ENCODE measurements at regions not wholly inside any gene's neighbourhood (a gene's known extent, or its start where the extent isn't known, plus 50 kb on each side); places are given as distances from the start of the nearest gene placed in this dataset.

DNA sequence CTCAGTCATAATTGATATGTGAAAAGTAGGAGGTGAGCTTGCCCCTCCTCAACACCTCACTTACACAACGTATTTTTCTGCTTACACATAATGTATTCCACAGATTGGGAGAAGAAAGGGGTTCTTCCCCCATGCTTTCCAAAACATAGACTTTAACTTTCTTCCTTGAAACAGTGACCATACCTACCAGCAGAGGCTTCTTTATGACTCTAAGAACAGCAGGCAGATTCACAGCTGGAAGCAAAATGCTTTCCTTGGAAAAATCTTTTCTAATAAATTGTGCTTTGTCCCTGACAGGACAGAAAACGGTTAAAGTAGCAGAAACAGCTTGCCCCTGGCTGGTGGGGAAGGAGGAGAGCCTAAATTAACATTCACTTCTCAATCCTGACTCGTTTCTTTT lies 629.1 kb upstream of the IMPG1 start:
- no peaks in the 10 kb centered on the region for H3K27me3 Mint-ChIP-seq (ENCODE audit: low read depth)
- TF ChIP-seq, protein P1, sequence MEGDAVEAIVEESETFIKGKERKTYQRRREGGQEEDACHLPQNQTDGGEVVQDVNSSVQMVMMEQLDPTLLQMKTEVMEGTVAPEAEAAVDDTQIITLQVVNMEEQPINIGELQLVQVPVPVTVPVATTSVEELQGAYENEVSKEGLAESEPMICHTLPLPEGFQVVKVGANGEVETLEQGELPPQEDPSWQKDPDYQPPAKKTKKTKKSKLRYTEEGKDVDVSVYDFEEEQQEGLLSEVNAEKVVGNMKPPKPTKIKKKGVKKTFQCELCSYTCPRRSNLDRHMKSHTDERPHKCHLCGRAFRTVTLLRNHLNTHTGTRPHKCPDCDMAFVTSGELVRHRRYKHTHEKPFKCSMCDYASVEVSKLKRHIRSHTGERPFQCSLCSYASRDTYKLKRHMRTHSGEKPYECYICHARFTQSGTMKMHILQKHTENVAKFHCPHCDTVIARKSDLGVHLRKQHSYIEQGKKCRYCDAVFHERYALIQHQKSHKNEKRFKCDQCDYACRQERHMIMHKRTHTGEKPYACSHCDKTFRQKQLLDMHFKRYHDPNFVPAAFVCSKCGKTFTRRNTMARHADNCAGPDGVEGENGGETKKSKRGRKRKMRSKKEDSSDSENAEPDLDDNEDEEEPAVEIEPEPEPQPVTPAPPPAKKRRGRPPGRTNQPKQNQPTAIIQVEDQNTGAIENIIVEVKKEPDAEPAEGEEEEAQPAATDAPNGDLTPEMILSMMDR (conservative IDR thresholded peaks at IDR 0.05): no peak
- H3K4me1 Mint-ChIP-seq: no peaks in the 10 kb centered on the region
- no peak overlapping the region for H3K4me3 Mint-ChIP-seq
- no peak for DNase-seq (ENCODE audit: low read depth, low spot score)
- H3K27ac Mint-ChIP-seq (ENCODE audit: unreplicated experiment): no peak overlapping the region
- no peaks in the 10 kb centered on the region for H3K36me3 Mint-ChIP-seq (ENCODE audit: low read depth)
- no peaks in the 10 kb centered on the region for H3K9me3 Mint-ChIP-seq

DNA sequence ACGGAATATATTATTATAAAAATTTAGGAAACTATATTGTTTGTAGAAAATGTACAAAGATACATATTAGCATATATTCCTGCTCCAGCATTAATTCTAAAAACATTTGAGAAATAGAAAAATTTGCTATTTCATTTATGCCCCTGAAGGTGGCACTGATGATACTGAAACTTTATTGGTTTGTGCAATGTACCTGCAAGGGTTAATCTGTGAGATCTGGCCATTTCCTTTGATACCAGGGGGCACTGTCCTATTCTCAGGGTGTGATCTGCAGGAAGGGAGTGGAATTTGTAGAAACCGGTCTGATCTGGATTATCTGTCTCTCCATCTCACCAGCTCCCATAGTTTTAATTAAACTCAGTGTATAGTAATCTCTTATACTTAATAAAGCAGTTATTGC lies 625.1 kb upstream of the IMPG1 start:
- H3K36me3 Mint-ChIP-seq (ENCODE audit: low read depth): no peaks in the 10 kb centered on the region
- no peak for DNase-seq (ENCODE audit: low read depth, low spot score)
- no peaks in the 10 kb centered on the region for H3K4me1 Mint-ChIP-seq

DNA sequence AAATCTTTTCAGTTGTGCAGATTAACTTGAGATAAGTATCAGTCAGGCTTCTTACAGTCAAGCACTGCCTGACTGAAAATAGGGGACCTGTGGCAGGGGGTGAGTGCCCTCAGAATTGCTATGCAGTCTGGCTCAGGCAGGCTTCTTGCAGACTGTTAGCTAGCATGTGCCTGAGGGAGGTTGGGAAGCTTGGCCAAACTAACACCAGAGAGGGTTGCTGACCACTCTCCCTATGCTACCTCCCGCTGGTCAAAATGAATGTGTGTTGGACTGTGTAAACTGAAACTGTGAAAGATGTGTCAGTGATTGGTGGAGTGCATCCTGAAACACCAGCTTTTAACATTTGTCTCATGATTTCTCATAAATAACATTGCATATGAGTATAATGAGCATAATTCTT lies 622.3 kb upstream of the IMPG1 start:
- TF ChIP-seq, protein P1 (conservative IDR thresholded peaks at IDR 0.05): no peak
- Mint-ChIP-seq H3K36me3 (ENCODE audit: low read depth) (no peaks in the 10 kb centered on the region), H3K9me3 (no peaks in the 10 kb centered on the region), H3K27me3 (ENCODE audit: low read depth) (no peaks in the 10 kb centered on the region), H3K4me3 (no peak overlapping the region), H3K4me1 (no peaks in the 10 kb centered on the region), H3K27ac (ENCODE audit: unreplicated experiment) (no peak overlapping the region)
- no peak for DNase-seq (ENCODE audit: low read depth, low spot score)

More for the DNA sequence above, 625.1 kb upstream of the IMPG1 start:
- Mint-ChIP-seq H3K9me3 (no peaks in the 10 kb centered on the region), H3K27ac (ENCODE audit: unreplicated experiment) (no peak overlapping the region), H3K27me3 (ENCODE audit: low read depth) (no peaks in the 10 kb centered on the region), H3K4me3 (no peak overlapping the region)
- TF ChIP-seq, protein P1 (conservative IDR thresholded peaks at IDR 0.05): peak; percentile 44

DNA sequence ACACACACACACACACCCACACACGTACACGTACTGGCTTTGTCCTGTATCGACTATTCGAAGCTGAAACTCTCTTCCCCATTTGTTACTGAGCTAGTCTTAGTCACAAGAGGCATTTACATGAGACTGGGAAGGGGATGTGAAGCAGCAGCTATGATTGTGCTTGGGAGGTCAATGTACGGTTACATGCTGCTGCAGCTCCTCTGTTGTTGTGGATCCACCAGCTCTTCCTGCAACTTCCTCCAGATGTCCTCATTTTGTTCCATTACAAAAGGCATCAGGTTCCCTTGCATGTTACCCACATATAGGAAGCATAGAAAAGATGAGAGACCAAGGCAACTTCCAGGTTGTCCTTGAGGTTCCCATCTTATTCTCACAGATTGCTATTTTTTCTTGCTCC lies 612.4 kb upstream of the IMPG1 start:
- H3K9me3 Mint-ChIP-seq: peaks cover 3% of the 10 kb centered on the region

DNA sequence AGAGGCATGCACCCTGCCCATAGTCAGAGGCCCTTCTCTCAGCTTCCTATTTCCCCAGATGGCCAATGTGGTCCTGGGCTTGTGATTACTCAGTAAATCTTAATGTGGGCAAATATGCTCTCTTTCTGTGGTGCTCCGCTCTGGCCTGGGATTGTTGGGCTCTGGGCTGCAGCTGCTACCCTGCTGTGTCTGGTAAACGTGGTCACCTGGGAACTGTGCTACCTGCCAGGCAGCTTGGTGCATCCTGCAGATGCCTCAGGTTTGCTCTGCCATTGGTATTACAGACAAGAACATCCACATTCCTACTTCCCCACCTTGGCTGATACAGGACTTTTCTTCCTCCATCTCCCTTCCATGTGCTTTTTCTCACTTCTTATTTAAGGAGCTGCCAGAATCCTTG lies 611.5 kb upstream of the IMPG1 start:
- H3K36me3 Mint-ChIP-seq (ENCODE audit: low read depth): no peaks in the 10 kb centered on the region
- TF ChIP-seq, protein P1 (conservative IDR thresholded peaks at IDR 0.05): no peak
- DNase-seq (ENCODE audit: low read depth, low spot score): no peak
- peaks cover under 1% of the 10 kb centered on the region for H3K9me3 Mint-ChIP-seq
- no peaks in the 10 kb centered on the region for H3K4me1 Mint-ChIP-seq
- no peak overlapping the region for H3K27ac Mint-ChIP-seq (ENCODE audit: unreplicated experiment)
- H3K4me3 Mint-ChIP-seq: no peak overlapping the region
- no peaks in the 10 kb centered on the region for H3K27me3 Mint-ChIP-seq (ENCODE audit: low read depth)

More for the DNA sequence above, 612.4 kb upstream of the IMPG1 start:
- H3K36me3 Mint-ChIP-seq (ENCODE audit: low read depth): no peaks in the 10 kb centered on the region
- DNase-seq (ENCODE audit: low read depth, low spot score): no peak
- H3K27me3 Mint-ChIP-seq (ENCODE audit: low read depth): no peaks in the 10 kb centered on the region
- no peaks in the 10 kb centered on the region for H3K4me1 Mint-ChIP-seq
- no peak overlapping the region for H3K4me3 Mint-ChIP-seq
- TF ChIP-seq, protein P1 (conservative IDR thresholded peaks at IDR 0.05): no peak
- H3K27ac Mint-ChIP-seq (ENCODE audit: unreplicated experiment): no peak overlapping the region

DNA sequence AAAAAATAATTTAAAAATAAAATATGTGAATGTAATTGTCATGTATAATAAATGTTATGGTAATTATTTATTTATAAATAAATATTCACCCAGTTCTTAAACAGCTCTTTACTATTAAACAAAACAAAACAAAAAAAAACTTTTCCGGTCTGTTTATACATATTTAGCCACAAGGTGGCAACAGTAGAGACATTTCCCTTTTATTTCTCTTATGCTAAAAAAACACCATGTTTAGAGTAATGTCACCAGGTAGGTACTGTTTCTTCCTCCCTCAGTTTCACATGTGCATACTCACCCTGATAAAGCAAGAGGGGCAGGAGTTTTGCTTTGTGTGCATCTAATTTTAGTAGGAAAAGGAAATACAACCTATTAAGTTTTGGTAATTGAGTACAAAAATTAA lies 610.4 kb upstream of the IMPG1 start:
- H3K27ac Mint-ChIP-seq (ENCODE audit: unreplicated experiment): no peak overlapping the region
- H3K4me3 Mint-ChIP-seq: no peak overlapping the region
- no peaks in the 10 kb centered on the region for H3K36me3 Mint-ChIP-seq (ENCODE audit: low read depth)
- no peaks in the 10 kb centered on the region for H3K9me3 Mint-ChIP-seq
- TF ChIP-seq, protein P1 (conservative IDR thresholded peaks at IDR 0.05): peak; percentile 74
- no peak for DNase-seq (ENCODE audit: low read depth, low spot score)
- H3K4me1 Mint-ChIP-seq: no peaks in the 10 kb centered on the region
- no peaks in the 10 kb centered on the region for H3K27me3 Mint-ChIP-seq (ENCODE audit: low read depth)

All from neural crest cell (in vitro differentiated cells).